MCF 10A (cell line): ENCODE measurements at regions not wholly inside any gene's neighbourhood (a gene's known extent, or its start where the extent isn't known, plus 50 kb on each side); places are given as distances from the start of the nearest gene placed in this dataset.

Experiments
- BruUV-seq: library from RNA; stranded (reverse); fragments of 400-500 nt; replicated peaks from 2 replicates; lab custom pipeline; 2021; lab: Mats Ljungman, UMichigan
- CTCF ChIA-PET: fragments of 300-600 bp; sonication (Branson Sonifier 250); formaldehyde crosslinking; extraction: SDS; loops from one replicate; lab custom pipeline; 2021; ENCODE audit warnings: antibody characterized with exemption, inconsistent platforms; lab: Yijun Ruan, JAX
- POLR2A ChIA-PET: fragments of 300-600, 350-650 bp; sonication (Branson Sonifier 250); formaldehyde crosslinking; extraction: SDS; loops from one replicate; lab custom pipeline; 2020; ENCODE audit warnings: antibody characterized with exemption, inconsistent platforms; lab: Yijun Ruan, JAX
- DNase-seq: peaks from one replicate; pipeline ENCODE4 v3.0.0-alpha.2; 2018; ENCODE audit not compliant: unreplicated experiment
- H3K27ac Mint-ChIP-seq: one replicate; pipeline ENCODE4 v1.8.0; 2022; ENCODE audit warnings: mild to moderate bottlenecking, low read depth, mixed read lengths; ENCODE audit not compliant: unreplicated experiment
- H3K27me3 Mint-ChIP-seq: one replicate; pipeline ENCODE4 v1.8.0; 2022; ENCODE audit warnings: mixed read lengths; ENCODE audit not compliant: insufficient read depth, unreplicated experiment
- H3K36me3 Mint-ChIP-seq: one replicate; pipeline ENCODE4 v1.8.0; 2022; ENCODE audit warnings: mild to moderate bottlenecking, moderate library complexity, mixed read lengths; ENCODE audit not compliant: insufficient read depth, unreplicated experiment
- H3K4me1 Mint-ChIP-seq: one replicate; pipeline ENCODE4 v1.8.0; 2022; ENCODE audit warnings: mixed read lengths; ENCODE audit not compliant: insufficient read depth, unreplicated experiment
- H3K4me3 Mint-ChIP-seq: one replicate; pipeline ENCODE4 v1.8.0; 2022; ENCODE audit warnings: mild to moderate bottlenecking, moderate library complexity, mixed read lengths; ENCODE audit not compliant: unreplicated experiment
- H3K9me3 Mint-ChIP-seq: one replicate; pipeline ENCODE4 v1.8.0; 2022; ENCODE audit warnings: mixed read lengths; ENCODE audit not compliant: unreplicated experiment
- CTCF ChIP-seq: fragments of 200-600 bp; IDR thresholded peaks from one replicate; pipeline ENCODE4 v1.8.0; 2022; ENCODE audit warnings: antibody characterized with exemption, mild to moderate bottlenecking; ENCODE audit not compliant: unreplicated experiment
- intact Hi-C: fragments of 100-400 bp; cut with micrococcal nuclease; formaldehyde crosslinking; loops from 2 replicates; pipeline ENCODE4 v1.14.1; 2022

GRCh38 chr18:56252456-56252855 is 385.9 kb downstream of the TXNL1 start:
- ChIA-PET POLR2A (no interaction called here), CTCF (no interaction called here)
- Mint-ChIP-seq H3K36me3 (no peaks in the 10 kb centered on the region), H3K4me1 (peaks cover 6% of the 10 kb centered on the region), H3K4me3 (no peak overlapping the region), H3K27me3 (no peaks in the 10 kb centered on the region), H3K9me3 (peaks cover 7% of the 10 kb centered on the region), H3K27ac (no peak overlapping the region)
- no peak for DNase-seq
- TF ChIP-seq CTCF, result no peak
- intact Hi-C loops, result no loop called here
- no TSS peak for BruUV-seq

GRCh38 chr18:56248610-56249235 is 389.7 kb downstream of the TXNL1 start:
- Mint-ChIP-seq H3K4me3 (no peak overlapping the region), H3K27me3 (no peaks in the 10 kb centered on the region), H3K4me1 (no peaks in the 10 kb centered on the region), H3K9me3 (no peaks in the 10 kb centered on the region), H3K27ac (no peak overlapping the region), H3K36me3 (peaks cover 4% of the 10 kb centered on the region)
- BruUV-seq, result no TSS peak
- intact Hi-C loops, result no loop called here
- no peak for TF ChIP-seq CTCF
- ChIA-PET CTCF (interaction anchor here (0.6 kb wide), 2 partner anchors 8 to 351 kb away, joined by 4 to 5 read pairs; no protein-coding TSS in a partner anchor), POLR2A (no interaction called here)
- no peak for DNase-seq

GRCh38 chr18:56246916-56247315 is 391.5 kb downstream of the TXNL1 start:
- Mint-ChIP-seq H3K4me3 (no peak overlapping the region), H3K27ac (no peak overlapping the region), H3K9me3 (no peaks in the 10 kb centered on the region), H3K27me3 (no peaks in the 10 kb centered on the region), H3K4me1 (no peaks in the 10 kb centered on the region), H3K36me3 (peaks cover 7% of the 10 kb centered on the region)
- CTCF ChIA-PET, result no interaction called here
- TF ChIP-seq CTCF, result no peak
- BruUV-seq, result no TSS peak
- no peak for DNase-seq
- intact Hi-C loops, result no loop called here
- POLR2A ChIA-PET, result no interaction called here

- POLR2A ChIA-PET, result interaction anchor here (1.4 kb wide), 1 partner anchor 8 kb away, joined by 4 read pairs; no protein-coding TSS in a partner anchor
- no peaks in the 10 kb centered on the region for H3K4me1 Mint-ChIP-seq
- CTCF ChIA-PET, result no interaction called here
- H3K27ac Mint-ChIP-seq, result no peak overlapping the region
- BruUV-seq, result no TSS peak
- intact Hi-C loops, result no loop called here
- no peak for DNase-seq
- H3K4me3 Mint-ChIP-seq, result no peak overlapping the region
- peaks cover 7% of the 10 kb centered on the region for H3K36me3 Mint-ChIP-seq
- no peak for TF ChIP-seq CTCF
- H3K9me3 Mint-ChIP-seq, result no peaks in the 10 kb centered on the region
- H3K27me3 Mint-ChIP-seq, result no peaks in the 10 kb centered on the region
These were observed 392.4 kb downstream of the TXNL1 start for GRCh38 chr18:56245866-56246580.
